ENCODE measurements at regions not wholly inside any gene's neighbourhood (a gene's known extent, or its start where the extent isn't known, plus 50 kb on each side); places are given as distances from the start of the nearest gene placed in this dataset.

DNA sequence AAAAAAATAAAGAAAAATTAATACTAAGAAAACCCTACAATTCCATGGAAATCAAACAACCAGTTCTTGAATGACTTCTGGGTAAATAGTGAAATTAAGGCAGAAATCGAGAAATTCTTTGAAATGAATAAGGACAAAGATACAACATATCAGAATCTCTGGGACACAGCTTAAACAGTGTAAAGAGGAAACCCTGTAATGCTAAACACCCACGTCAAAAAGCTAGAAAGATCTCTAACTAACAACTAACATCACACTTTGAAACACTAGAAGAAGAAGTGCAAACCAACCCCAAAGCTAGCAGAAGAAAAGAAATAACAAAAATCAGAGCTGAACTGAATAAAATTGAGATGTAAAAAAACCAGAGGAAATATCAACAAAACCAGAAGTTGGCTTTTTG is 114.6 kb upstream of the CD180 start:
- Histone ChIP-seq H3K27me3 (ENCODE audit: insufficient read depth, low read length, poor library complexity, severe bottlenecking) (no peaks in the 10 kb centered on the region), H3K27ac (ENCODE audit: low read depth, low read length) (no peak overlapping the region), H3K4me3 (ENCODE audit: low read length) (no peak overlapping the region), H3K9me3 (ENCODE audit: low read length) (no peaks in the 10 kb centered on the region), H3K4me1 (ENCODE audit: insufficient read depth, low read length) (peaks cover 9% of the 10 kb centered on the region), H3K36me3 (ENCODE audit: insufficient read depth, low read length) (no peaks in the 10 kb centered on the region)
- Mint-ChIP-seq H3K4me3 (peak overlapping the region in 1 of 7 donors; percentile 57), H3K4me1 (peaks cover 10 to 28% (median 10%) of the 10 kb centered on the region in 3 donors), H3K9me3 (peaks cover 0 to 4% (median 0%) of the 10 kb centered on the region in 5 donors), H3K27me3 (no peaks in the 10 kb centered on the region), H3K36me3 (no peaks in the 10 kb centered on the region), H3K27ac (peak overlapping the region in 2 of 8 donors; percentile 16 to 51)
- ChIA-PET POLR2A (no interaction called here), CTCF (no interaction called here)
- DNase-seq, result no peak

DNA sequence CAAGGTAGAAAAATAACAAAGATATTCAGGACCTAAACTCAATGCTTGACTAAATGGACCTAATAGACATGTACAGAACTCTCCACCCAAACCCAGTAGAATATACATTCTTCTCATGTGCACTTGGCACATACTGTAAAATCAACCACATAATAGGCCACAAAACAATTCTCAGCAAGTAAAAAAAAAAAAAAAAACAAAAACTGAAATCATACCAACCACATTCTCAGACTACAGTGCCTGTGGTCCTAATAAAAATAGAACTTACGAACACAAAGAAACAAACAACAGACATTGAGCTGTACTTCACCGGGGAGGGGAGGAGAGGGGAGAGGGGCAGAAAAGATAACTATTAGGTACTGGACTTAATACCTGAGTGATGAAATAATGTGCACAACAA is 114.1 kb upstream of the CD180 start:
- POLR2A ChIA-PET, result no interaction called here
- Histone ChIP-seq H3K4me3 (ENCODE audit: low read length) (no peak overlapping the region), H3K9me3 (ENCODE audit: low read length) (no peaks in the 10 kb centered on the region), H3K27me3 (ENCODE audit: insufficient read depth, low read length, poor library complexity, severe bottlenecking) (no peaks in the 10 kb centered on the region), H3K36me3 (ENCODE audit: insufficient read depth, low read length) (no peaks in the 10 kb centered on the region), H3K4me1 (ENCODE audit: insufficient read depth, low read length) (peaks cover 9% of the 10 kb centered on the region), H3K27ac (ENCODE audit: low read depth, low read length) (no peak overlapping the region)
- Mint-ChIP-seq H3K4me3 (peak overlapping the region in 1 of 7 donors; percentile 52), H3K36me3 (no peaks in the 10 kb centered on the region), H3K27ac (peak overlapping the region in 1 of 8 donors; percentile 8), H3K27me3 (no peaks in the 10 kb centered on the region), H3K4me1 (peaks cover 9 to 28% (median 11%) of the 10 kb centered on the region in 3 donors), H3K9me3 (peaks cover 0 to 4% (median 0%) of the 10 kb centered on the region in 5 donors)
- CTCF ChIA-PET, result no interaction called here
- no peak for DNase-seq

DNA sequence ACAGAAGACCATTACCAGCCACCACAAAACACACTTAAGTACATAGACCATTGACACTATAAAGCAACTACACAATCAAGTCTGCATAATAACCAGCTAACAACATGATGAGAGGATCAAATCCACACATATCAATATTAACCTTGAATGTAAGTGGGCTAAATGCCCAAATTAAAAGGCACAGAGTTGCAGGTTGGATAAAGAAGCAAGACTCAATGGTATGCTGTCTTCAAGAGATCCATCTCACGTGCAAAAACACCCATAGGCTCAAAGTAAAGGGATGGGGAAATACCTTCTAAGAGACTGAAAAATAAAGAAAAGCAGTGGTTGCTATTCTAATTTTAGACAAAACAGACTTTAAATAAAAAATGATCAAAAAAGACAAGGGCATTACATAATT is 113.6 kb upstream of the CD180 start:
- Histone ChIP-seq H3K9me3 (ENCODE audit: low read length) (no peaks in the 10 kb centered on the region), H3K27me3 (ENCODE audit: insufficient read depth, low read length, poor library complexity, severe bottlenecking) (no peaks in the 10 kb centered on the region), H3K27ac (ENCODE audit: low read depth, low read length) (no peak overlapping the region), H3K36me3 (ENCODE audit: insufficient read depth, low read length) (no peaks in the 10 kb centered on the region), H3K4me1 (ENCODE audit: insufficient read depth, low read length) (peaks cover 9% of the 10 kb centered on the region), H3K4me3 (ENCODE audit: low read length) (no peak overlapping the region)
- Mint-ChIP-seq H3K27me3 (no peaks in the 10 kb centered on the region), H3K4me3 (no peak overlapping the region), H3K27ac (peak overlapping the region in 1 of 8 donors; percentile 1), H3K4me1 (peaks cover 5 to 24% (median 11%) of the 10 kb centered on the region in 3 donors), H3K9me3 (peaks cover 0 to 4% (median 0%) of the 10 kb centered on the region in 5 donors), H3K36me3 (no peaks in the 10 kb centered on the region)
- ChIA-PET CTCF (no interaction called here), POLR2A (no interaction called here)
- no peak for DNase-seq

DNA sequence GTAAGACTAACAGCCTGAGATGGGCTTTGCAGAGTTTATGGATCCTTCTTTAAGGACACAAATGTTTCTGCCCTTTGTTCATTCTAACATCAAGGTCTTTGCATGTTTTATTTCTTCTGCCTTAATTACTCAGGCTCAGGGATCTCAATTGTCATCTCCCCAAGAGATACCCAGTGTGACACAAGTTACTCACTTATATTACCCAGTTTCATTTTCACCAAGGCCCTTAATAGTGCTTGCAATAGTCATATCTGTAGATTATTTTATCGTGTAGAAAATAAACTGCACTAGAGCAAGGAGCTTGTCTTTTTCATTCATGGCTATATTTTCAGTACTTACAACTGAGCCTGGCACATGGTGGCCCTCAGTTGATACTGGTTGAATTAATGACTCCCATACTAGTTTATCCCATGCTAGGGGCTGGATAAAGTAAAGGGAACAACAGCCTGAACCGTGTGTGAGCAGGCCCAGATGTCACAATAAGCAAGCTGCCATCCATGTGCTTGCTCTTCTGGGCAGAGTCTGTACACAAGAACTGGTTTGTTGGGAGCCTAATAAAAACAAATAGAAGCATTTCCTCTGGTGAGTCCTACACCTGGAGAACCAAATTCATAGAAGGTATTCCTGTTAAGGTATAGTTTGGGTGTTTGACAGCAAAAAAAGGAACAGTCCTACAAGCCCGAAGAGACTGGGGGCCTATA is 112.5 kb upstream of the CD180 start:
- H3K9me3 ChIP-seq (ENCODE audit: low read length), result no peaks in the 10 kb centered on the region
- no peak for DNase-seq
- POLR2A ChIA-PET, result no interaction called here
- Mint-ChIP-seq H3K4me3 (no peak overlapping the region), H3K4me1 (peaks cover 5 to 24% (median 11%) of the 10 kb centered on the region in 3 donors), H3K27ac (no peak overlapping the region), H3K36me3 (no peaks in the 10 kb centered on the region), H3K27me3 (no peaks in the 10 kb centered on the region), H3K9me3 (peaks cover 0 to 4% (median 0%) of the 10 kb centered on the region in 5 donors)
- no peaks in the 10 kb centered on the region for H3K36me3 ChIP-seq (ENCODE audit: insufficient read depth, low read length)
- H3K4me3 ChIP-seq (ENCODE audit: low read length), result no peak overlapping the region
- H3K27me3 ChIP-seq (ENCODE audit: insufficient read depth, low read length, poor library complexity, severe bottlenecking), result no peaks in the 10 kb centered on the region
- peaks cover 9% of the 10 kb centered on the region for H3K4me1 ChIP-seq (ENCODE audit: insufficient read depth, low read length)
- CTCF ChIA-PET, result no interaction called here
- no peak overlapping the region for H3K27ac ChIP-seq (ENCODE audit: low read depth, low read length)

DNA sequence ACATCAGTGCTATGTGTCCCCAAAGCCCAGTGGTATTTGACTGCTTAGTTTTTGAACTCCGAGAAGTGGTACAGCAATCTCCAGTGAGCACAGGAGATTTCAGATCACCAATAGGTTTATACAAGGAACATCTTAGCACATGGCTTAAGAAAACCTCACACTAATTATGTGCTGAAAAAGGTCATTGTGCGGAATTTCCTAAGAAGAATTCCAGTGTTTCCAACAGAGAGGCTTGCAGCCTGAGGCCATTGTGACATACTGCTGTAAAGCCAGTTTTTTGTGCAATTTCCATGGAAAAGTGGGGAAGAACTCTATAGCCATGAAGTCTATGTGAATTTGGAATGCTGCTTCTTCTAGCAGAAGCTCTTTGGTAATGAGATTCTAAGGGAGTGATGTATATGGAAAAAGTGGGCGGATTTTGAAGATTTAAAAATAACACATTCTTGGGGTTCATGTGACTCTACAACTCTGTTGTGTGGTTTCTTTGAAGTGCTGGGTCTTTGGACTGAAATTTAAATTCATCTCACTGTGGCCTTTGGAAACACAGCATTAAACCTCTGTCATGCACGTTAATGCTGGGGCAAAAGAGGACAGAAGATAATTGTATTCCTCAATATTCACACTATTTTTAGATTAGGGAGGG is 110.5 kb upstream of the CD180 start:
- Histone ChIP-seq H3K4me1 (ENCODE audit: insufficient read depth, low read length) (peaks cover 9% of the 10 kb centered on the region), H3K27me3 (ENCODE audit: insufficient read depth, low read length, poor library complexity, severe bottlenecking) (no peaks in the 10 kb centered on the region), H3K9me3 (ENCODE audit: low read length) (no peaks in the 10 kb centered on the region), H3K36me3 (ENCODE audit: insufficient read depth, low read length) (no peaks in the 10 kb centered on the region), H3K4me3 (ENCODE audit: low read length) (no peak overlapping the region), H3K27ac (ENCODE audit: low read depth, low read length) (no peak overlapping the region)
- DNase-seq, result no peak
- Mint-ChIP-seq H3K4me1 (peaks cover 5 to 24% (median 11%) of the 10 kb centered on the region in 3 donors), H3K4me3 (no peak overlapping the region), H3K27ac (no peak overlapping the region), H3K9me3 (peaks cover 0 to 4% (median 0%) of the 10 kb centered on the region in 5 donors), H3K36me3 (no peaks in the 10 kb centered on the region), H3K27me3 (no peaks in the 10 kb centered on the region)
- ChIA-PET CTCF (no interaction called here), POLR2A (no interaction called here)

DNA sequence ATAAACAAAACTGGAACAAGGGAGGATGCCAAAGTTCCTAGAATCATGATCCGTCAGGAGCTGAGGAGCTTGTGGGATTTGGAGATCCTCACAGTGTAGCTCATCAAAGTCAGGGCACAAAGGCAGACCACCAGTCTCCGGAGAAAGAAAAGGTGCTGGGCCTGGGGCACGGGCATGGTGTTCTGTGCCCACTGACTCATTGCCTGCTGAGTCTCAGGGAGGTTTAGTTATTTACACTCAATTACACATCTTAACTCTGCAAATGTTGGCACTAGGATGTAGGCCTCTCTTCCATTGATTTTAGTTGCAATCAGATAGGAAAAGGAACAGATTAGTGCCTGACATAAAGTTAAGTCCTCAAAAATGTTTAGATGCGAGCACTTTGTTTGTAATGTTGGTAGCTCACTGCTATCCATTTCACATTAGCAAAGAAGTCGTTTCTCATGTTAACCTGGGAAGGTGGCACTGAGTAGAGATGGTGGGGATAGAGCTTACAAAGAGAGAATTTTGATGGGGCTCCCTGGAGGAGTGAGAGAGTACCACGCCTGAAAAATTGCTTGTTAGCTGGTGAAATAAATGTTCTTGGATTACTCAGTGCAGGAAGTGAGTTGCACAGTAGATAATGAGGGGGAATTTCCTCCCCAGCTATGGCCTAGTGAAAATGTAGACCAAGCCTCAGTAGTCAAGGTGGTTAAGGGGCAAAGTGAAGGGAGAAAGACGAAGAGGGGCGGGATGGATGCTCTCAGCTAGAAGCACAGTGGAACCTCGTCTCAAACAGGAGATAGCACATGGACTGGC is 109.5 kb upstream of the CD180 start:
- H3K4me3 ChIP-seq (ENCODE audit: low read length), result no peak overlapping the region
- no peak overlapping the region for H3K27ac ChIP-seq (ENCODE audit: low read depth, low read length)
- Mint-ChIP-seq H3K27ac (no peak overlapping the region), H3K27me3 (no peaks in the 10 kb centered on the region), H3K36me3 (no peaks in the 10 kb centered on the region), H3K4me3 (no peak overlapping the region), H3K4me1 (peaks cover 5 to 19% (median 11%) of the 10 kb centered on the region in 3 donors), H3K9me3 (peaks cover 0 to 4% (median 0%) of the 10 kb centered on the region in 5 donors)
- DNase-seq, result no peak
- CTCF ChIA-PET, result no interaction called here
- H3K27me3 ChIP-seq (ENCODE audit: insufficient read depth, low read length, poor library complexity, severe bottlenecking), result no peaks in the 10 kb centered on the region
- peaks cover 9% of the 10 kb centered on the region for H3K4me1 ChIP-seq (ENCODE audit: insufficient read depth, low read length)
- POLR2A ChIA-PET, result no interaction called here
- H3K9me3 ChIP-seq (ENCODE audit: low read length), result no peaks in the 10 kb centered on the region
- no peaks in the 10 kb centered on the region for H3K36me3 ChIP-seq (ENCODE audit: insufficient read depth, low read length)

DNA sequence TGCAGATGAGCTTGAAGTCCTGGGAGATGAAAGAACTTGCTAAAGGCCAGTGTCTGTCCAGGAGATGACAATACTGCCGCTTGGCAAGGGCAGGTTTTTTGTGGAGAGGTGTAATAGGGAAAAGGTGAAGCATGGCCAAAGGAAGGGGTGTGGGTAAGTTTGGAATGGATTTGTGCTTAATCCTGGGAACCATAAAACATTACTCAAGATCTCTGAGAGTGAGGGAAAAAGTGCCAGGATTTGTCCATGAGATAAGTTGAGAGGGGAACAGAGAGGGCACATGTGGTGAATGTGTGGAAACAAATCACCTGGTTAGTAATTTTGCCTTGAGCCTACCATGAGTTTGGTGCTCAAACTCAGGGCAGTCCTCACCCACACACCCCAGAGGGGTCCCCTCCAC is 108.8 kb upstream of the CD180 start:
- H3K27me3 ChIP-seq (ENCODE audit: insufficient read depth, low read length, poor library complexity, severe bottlenecking), result no peaks in the 10 kb centered on the region
- H3K36me3 ChIP-seq (ENCODE audit: insufficient read depth, low read length), result no peaks in the 10 kb centered on the region
- Mint-ChIP-seq H3K4me3 (no peak overlapping the region), H3K4me1 (peaks cover 5 to 16% (median 11%) of the 10 kb centered on the region in 3 donors), H3K9me3 (peaks cover 0 to 4% (median 0%) of the 10 kb centered on the region in 5 donors), H3K27me3 (peaks cover 0 to 4% of the 10 kb centered on the region in 2 donors), H3K27ac (no peak overlapping the region), H3K36me3 (no peaks in the 10 kb centered on the region)
- no peak overlapping the region for H3K27ac ChIP-seq (ENCODE audit: low read depth, low read length)
- H3K9me3 ChIP-seq (ENCODE audit: low read length), result no peaks in the 10 kb centered on the region
- ChIA-PET POLR2A (no interaction called here), CTCF (no interaction called here)
- H3K4me1 ChIP-seq (ENCODE audit: insufficient read depth, low read length), result peaks cover 9% of the 10 kb centered on the region
- DNase-seq, result no peak
- no peak overlapping the region for H3K4me3 ChIP-seq (ENCODE audit: low read length)

DNA sequence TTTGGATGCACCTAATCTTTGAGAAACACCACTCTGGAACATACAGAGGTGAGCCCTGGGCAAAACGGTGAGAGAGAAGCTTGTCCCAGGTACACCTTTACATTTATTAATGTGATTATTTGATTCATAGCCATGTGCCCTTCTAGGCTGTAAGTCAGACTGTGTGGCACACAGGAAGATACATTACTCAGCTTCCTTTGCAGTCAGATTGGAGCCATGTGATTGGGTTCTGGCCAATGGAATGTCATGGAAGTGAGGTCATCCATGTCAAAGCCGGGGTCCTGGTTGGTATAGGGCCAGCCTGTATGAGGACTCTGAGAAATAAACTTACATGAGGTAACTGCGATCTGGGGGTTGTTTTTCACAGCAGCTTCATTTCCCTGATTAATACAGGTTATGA is 106.8 kb upstream of the CD180 start:
- Mint-ChIP-seq H3K4me3 (no peak overlapping the region), H3K27me3 (peaks cover 0 to 7% of the 10 kb centered on the region in 2 donors), H3K36me3 (peaks cover 0 to under 1% (median 0%) of the 10 kb centered on the region in 3 donors), H3K4me1 (peaks cover 5 to 13% (median 11%) of the 10 kb centered on the region in 3 donors), H3K27ac (peak overlapping the region in 1 of 8 donors; percentile 7), H3K9me3 (no peaks in the 10 kb centered on the region)
- no peak for DNase-seq
- Histone ChIP-seq H3K27ac (ENCODE audit: low read depth, low read length) (no peak overlapping the region), H3K4me3 (ENCODE audit: low read length) (no peak overlapping the region), H3K4me1 (ENCODE audit: insufficient read depth, low read length) (peaks cover 9% of the 10 kb centered on the region), H3K36me3 (ENCODE audit: insufficient read depth, low read length) (no peaks in the 10 kb centered on the region), H3K9me3 (ENCODE audit: low read length) (no peaks in the 10 kb centered on the region), H3K27me3 (ENCODE audit: insufficient read depth, low read length, poor library complexity, severe bottlenecking) (no peaks in the 10 kb centered on the region)
- CTCF ChIA-PET, result no interaction called here
- POLR2A ChIA-PET, result no interaction called here

Measured in CD8-positive, alpha-beta memory T cell (primary cell).